Upper lobe of right lung (tissue), 1 donor: ENCODE measurements at regions not wholly inside any gene's neighbourhood (a gene's known extent, or its start where the extent isn't known, plus 50 kb on each side); places are given as distances from the start of the nearest gene placed in this dataset.
"Not testable (repeated sequence)": the region's sequence is repeated elsewhere in the genome, so short reads cannot be mapped to it uniquely, and the experiment has no call there.

ENCODE experiments used
- ATAC-seq: fragments of 200-7000 bp; cut with Tn5 transposase; one replicate; pipeline ENCODE4 v1.9.1; 2020; ENCODE audit warnings: mild to moderate bottlenecking, moderate library complexity
- DNase-seq: peaks from one replicate; pipeline ENCODE4 v3.0.0-alpha.2; 2020
- H3K27ac ChIP-seq: fragments of 200-600 bp; one replicate; pipeline ENCODE4 v1.8.0; 2022
- H3K27me3 ChIP-seq: fragments of 200-600 bp; one replicate; pipeline ENCODE4 v1.8.0; 2022; ENCODE audit warnings: mild to moderate bottlenecking
- H3K36me3 ChIP-seq: fragments of 200-600 bp; one replicate; pipeline ENCODE4 v1.8.0; 2022
- H3K4me1 ChIP-seq: fragments of 200-600 bp; one replicate; pipeline ENCODE4 v1.8.0; 2022
- H3K4me3 ChIP-seq: fragments of 200-600 bp; one replicate; pipeline ENCODE4 v1.8.0; 2022; ENCODE audit warnings: mild to moderate bottlenecking
- H3K9me3 ChIP-seq: fragments of 200-600 bp; one replicate; pipeline ENCODE4 v1.8.0; 2022
- intact Hi-C: fragments of 100-400 bp; cut with DNase I; formaldehyde crosslinking; loops from one replicate; pipeline ENCODE4 v1.11.0; 2022
- TF ChIP-seq, protein P1 (sequence below): fragments of 200-600 bp; IDR thresholded peaks from one replicate; pipeline ENCODE4 v1.8.0; 2022; ENCODE audit warnings: antibody characterized with exemption
- donor health status: DM: no; HTN: yes; CAD: no; lungs with severe emphysema.

- H3K27me3 ChIP-seq, result no peaks in the 10 kb centered on the region
Observed at GRCh38 chr6:105859457-105859856, 226.7 kb upstream of the PRDM1 start.

DNA sequence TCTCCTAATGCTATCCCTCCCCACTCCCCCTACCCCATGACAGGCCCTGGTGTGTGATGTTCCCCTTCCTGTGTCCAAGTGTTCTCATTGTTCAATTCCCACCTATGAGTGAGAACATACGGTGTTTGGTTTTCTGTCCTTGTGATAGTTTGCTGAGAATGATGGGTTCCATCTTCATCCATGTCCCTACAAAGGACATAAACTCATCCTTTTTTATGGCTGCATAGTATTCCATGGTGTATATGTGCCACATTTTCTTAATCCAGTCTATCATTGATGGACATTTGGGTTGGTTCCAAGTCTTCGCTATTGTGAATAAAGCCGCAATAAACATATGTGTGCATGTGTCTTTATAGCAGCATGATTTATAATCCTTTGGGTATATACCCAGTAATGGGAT, 227.5 kb upstream of the PRDM1 start:
- H3K27ac ChIP-seq, H3K9me3 ChIP-seq, H3K27me3 ChIP-seq, DNase-seq, intact Hi-C loops, H3K4me3 ChIP-seq, ATAC-seq, H3K4me1 ChIP-seq, H3K36me3 ChIP-seq: not testable (repeated sequence)

More at GRCh38 chr6:105859457-105859856, 226.7 kb upstream of the PRDM1 start:
- intact Hi-C loops, result no loop called here
- no peak overlapping the region for H3K4me3 ChIP-seq
- H3K9me3 ChIP-seq, result no peaks in the 10 kb centered on the region
- ATAC-seq (no peak), DNase-seq (no peak)
- no peak overlapping the region for H3K27ac ChIP-seq
- TF ChIP-seq, protein P1, sequence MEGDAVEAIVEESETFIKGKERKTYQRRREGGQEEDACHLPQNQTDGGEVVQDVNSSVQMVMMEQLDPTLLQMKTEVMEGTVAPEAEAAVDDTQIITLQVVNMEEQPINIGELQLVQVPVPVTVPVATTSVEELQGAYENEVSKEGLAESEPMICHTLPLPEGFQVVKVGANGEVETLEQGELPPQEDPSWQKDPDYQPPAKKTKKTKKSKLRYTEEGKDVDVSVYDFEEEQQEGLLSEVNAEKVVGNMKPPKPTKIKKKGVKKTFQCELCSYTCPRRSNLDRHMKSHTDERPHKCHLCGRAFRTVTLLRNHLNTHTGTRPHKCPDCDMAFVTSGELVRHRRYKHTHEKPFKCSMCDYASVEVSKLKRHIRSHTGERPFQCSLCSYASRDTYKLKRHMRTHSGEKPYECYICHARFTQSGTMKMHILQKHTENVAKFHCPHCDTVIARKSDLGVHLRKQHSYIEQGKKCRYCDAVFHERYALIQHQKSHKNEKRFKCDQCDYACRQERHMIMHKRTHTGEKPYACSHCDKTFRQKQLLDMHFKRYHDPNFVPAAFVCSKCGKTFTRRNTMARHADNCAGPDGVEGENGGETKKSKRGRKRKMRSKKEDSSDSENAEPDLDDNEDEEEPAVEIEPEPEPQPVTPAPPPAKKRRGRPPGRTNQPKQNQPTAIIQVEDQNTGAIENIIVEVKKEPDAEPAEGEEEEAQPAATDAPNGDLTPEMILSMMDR, result no peak
- no peaks in the 10 kb centered on the region for H3K36me3 ChIP-seq
- no peaks in the 10 kb centered on the region for H3K4me1 ChIP-seq

GRCh38 chr6:105855433-105855832, 230.7 kb upstream of the PRDM1 start:
- intact Hi-C loops, result no loop called here
- H3K9me3 ChIP-seq, result no peaks in the 10 kb centered on the region
- no peak overlapping the region for H3K27ac ChIP-seq
- H3K27me3 ChIP-seq, result no peaks in the 10 kb centered on the region
- H3K4me1 ChIP-seq, result peaks cover 1% of the 10 kb centered on the region
- TF ChIP-seq, protein P1, result no peak
- DNase-seq, result no peak
- no peak overlapping the region for H3K4me3 ChIP-seq
- no peaks in the 10 kb centered on the region for H3K36me3 ChIP-seq
- ATAC-seq, result no peak

- DNase-seq, H3K9me3 ChIP-seq, H3K36me3 ChIP-seq, ATAC-seq, intact Hi-C loops, H3K4me1 ChIP-seq, H3K27ac ChIP-seq, H3K27me3 ChIP-seq, H3K4me3 ChIP-seq: not testable (repeated sequence)
Observed at GRCh38 chr6:105853979-105854378, 232.2 kb upstream of the PRDM1 start.

DNA sequence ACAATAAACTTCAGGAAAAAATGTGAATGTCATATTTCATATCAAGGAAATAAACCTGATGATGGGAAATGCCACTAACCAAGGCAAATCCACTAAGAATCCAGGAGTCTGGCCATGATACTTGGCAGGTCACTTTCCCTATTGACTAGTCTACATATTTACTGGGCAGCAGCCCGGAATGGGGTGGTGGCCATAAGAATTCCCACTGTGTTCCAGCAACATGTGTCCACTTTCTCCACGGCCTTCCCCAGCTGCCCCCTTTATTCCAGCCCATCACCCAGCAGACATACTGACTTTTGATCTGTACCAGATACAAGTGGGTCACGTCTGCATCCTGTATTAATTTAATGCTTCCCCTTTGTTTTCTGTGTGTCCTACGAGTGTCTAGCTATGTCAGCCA, 234.5 kb upstream of the PRDM1 start:
- intact Hi-C loops, result no loop called here
- Histone ChIP-seq H3K4me1 (peaks cover 8% of the 10 kb centered on the region), H3K27me3 (no peaks in the 10 kb centered on the region), H3K4me3 (no peak overlapping the region), H3K27ac (no peak overlapping the region), H3K36me3 (no peaks in the 10 kb centered on the region), H3K9me3 (no peaks in the 10 kb centered on the region)
- ATAC-seq, result no peak
- TF ChIP-seq, protein P1, result no peak
- DNase-seq, result no peak

- H3K27ac ChIP-seq, result no peak overlapping the region
- H3K9me3 ChIP-seq, result no peaks in the 10 kb centered on the region
- H3K27me3 ChIP-seq, result no peaks in the 10 kb centered on the region
- no peak overlapping the region for H3K4me3 ChIP-seq
- intact Hi-C loops, result no loop called here
- TF ChIP-seq, protein P1, result no peak
- no peak for DNase-seq
- ATAC-seq, result peak; percentile 57
- no peaks in the 10 kb centered on the region for H3K36me3 ChIP-seq
- peaks cover 8% of the 10 kb centered on the region for H3K4me1 ChIP-seq
Observed at GRCh38 chr6:105851113-105851580, 235.0 kb upstream of the PRDM1 start.
